ENCODE measurements at regions not wholly inside any gene's neighbourhood (a gene's known extent, or its start where the extent isn't known, plus 50 kb on each side); places are given as distances from the start of the nearest gene placed in this dataset.
A peak's percentile ranks its signal among the peaks of the same experiment; 100 is the strongest.
"Not testable (repeated sequence)": the region's sequence is repeated elsewhere in the genome, so short reads cannot be mapped to it uniquely, and the experiment has no call there.

DNA sequence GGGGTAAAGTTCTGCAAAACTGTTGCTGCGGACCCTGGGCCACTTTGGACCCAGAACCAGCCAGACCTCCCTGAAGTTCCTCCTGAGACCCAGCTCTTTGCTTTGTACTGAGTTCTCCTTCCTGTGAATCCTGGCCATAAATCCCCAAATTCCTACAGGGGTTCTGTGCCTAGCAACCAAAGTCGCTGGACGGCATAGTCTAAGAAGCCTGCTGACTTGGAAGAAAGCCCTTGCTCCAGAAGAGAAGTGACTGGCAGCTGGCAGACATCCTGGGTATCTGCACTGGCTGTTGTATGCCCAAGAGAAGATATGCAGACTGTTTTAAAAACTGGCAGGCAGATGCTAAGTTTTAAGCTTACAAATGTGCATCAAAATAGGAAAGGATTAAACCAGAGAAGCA lies 99.9 kb upstream of the SLC24A4 start:
- intact Hi-C loops (cut with DNase I, micrococcal nuclease), result no loop called here
- ATAC-seq, result no peak

DNA sequence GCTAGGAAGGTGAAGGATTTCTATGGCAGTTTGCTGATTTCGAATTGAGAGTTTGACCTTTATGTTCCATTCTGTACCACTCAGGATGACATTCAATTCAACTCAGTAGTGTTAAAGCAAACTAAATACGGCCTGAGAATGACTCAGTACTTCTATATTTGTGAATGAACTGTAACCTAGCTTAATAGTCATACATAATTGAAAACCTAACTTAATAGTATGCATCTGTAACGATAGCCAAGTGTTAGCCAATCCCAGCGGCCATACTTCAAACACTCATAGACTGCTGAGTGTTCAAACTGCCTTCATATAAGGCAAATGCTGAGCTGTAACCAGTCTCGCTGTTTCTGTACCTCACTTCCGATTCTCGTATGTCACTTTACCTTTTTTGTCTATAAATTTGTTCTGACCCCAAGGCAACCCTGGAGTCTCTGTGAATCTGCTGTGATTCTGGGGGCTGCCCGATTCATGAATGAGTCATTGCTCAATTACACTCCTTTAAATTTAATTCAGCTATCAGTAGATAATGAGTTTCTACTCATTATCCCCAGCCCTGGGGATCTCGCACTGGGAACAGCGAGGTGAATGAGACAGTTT lies 98.5 kb upstream of the SLC24A4 start:
- no peak for ATAC-seq
- no peak for DNase-seq
- intact Hi-C loops (cut with DNase I, micrococcal nuclease), result no loop called here

More for the DNA sequence above, 99.9 kb upstream of the SLC24A4 start:
- DNase-seq, result no peak

DNA sequence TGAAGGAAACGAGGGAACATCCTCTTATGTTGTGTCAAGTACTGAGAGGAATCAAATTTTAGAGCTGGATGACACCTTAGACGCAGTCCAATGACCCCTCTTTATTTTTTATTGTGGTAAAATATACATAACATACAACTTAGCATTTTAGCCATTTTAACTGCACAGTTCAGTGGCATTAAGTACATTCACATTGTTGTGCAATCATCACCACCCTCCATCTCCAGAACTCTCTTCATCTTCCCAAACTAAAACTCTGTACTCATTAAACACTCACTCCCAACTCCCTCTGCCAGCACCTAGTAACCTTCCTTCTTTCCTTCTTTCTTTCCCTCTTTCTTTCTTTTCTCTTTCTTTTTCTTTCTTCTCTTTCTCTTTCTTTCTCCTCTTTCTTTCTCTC lies 97.2 kb upstream of the SLC24A4 start:
- intact Hi-C loops (cut with DNase I, micrococcal nuclease), result no loop called here
- ATAC-seq, result no peak
- no peak for DNase-seq

DNA sequence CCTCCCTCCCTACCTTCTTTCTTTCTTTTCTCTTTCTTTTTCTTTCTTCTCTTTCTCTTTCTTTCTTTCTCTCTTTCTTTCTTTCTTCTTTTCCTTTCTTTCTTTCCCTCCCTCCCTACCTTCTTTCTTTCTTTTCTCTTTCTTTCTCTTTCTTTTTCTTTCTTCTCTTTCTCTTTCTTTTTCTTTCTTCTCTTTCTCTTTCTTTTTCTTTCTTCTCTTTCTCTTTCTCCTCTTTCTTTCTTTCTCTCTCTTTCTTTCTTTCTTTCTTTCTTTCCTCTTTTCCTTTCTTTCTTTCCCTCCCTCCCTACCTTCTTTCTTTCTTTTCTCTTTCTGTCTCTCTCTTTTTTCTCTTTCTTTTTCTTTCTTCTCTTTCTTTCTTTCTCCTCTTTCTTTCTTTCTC lies 96.8 kb upstream of the SLC24A4 start:
- ATAC-seq; DNase-seq; intact Hi-C loops (cut with DNase I, micrococcal nuclease): not testable (repeated sequence)

DNA sequence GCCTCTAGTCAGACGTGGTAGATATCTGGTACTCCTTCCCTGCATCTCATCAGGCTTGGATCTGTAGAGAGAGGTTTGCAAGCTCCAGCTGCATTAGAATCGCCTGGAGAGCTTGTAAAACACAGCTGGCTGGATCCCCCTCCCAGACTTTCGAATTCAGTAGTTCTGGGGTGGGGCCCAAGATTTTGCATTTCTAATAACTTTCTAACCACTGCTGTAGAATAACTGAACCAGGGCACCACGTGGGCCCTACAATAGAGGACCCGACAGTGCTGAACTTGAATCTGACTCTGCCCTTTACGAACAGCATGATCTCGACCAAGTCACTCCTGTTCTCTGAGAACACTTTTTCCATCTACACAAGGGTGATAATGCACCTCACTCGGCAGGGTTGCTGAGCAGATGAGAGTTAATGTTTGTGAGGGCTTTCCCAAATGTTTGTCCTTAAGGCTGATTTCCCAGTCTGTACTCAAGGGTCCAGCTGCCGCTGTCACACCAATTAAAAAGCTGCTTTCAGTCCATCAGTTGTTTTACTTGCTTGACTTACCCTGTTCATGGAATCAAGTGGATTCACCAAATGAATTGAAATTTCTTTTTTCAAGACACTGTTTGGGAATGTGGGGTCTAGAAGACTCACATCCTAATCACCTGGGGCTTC lies 86.6 kb upstream of the SLC24A4 start:
- intact Hi-C loops (cut with DNase I, micrococcal nuclease), result no loop called here
- ATAC-seq, result no peak

DNA sequence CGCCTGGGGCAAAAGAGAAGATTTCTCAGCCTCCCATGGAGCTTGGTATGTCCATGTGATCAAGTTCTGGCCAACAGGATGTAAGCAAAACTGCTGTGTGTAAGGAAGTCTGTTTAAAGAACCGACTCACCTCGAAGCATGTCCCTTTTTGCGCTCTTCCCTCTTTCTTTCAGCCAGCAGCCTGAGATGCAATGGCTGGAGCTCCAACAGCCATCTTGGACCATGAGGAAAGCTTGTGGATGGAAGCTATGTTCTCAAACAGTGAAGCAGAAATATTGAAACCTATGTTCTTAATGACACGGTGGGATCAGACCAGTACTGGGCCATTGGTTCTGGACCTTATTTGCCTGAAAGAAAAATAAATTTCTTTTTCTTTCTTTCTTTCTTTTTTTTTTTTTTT lies 82.3 kb upstream of the SLC24A4 start:
- ATAC-seq (no peak), DNase-seq (no peak)
- intact Hi-C loops (cut with DNase I, micrococcal nuclease), result no loop called here

More for the DNA sequence above, 86.6 kb upstream of the SLC24A4 start:
- DNase-seq, result no peak

DNA sequence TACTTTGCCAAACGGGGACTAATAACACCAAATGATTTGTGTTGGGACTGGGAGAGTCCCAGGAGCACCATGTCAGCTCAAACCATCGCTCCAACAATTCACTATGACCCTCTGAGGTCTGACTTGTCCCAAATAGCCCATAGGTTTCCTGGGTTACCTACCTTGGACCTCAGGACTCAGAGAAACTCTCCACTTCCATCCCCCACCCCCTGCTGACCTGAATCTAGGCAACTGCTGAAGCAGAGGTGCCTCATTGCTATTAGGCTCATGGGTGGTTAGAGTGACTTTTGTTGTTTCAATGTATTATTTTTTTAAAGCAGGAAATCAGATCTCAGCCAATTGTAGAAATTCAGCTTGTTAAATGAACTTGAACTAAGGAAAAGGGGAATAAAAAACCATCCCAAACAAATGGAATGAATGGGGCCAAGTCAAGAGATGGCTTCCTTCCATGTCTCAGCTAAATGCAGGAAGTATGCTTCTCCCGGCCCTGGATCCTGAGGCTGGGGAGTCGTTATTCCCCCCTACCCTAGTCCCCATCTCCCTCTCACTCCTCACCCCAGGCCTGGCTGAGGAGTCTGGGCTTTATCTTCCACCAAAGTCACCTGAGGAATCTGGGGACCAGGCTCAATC lies 80.9 kb upstream of the SLC24A4 start:
- intact Hi-C loops (cut with DNase I, micrococcal nuclease), result no loop called here
- no peak for DNase-seq

DNA sequence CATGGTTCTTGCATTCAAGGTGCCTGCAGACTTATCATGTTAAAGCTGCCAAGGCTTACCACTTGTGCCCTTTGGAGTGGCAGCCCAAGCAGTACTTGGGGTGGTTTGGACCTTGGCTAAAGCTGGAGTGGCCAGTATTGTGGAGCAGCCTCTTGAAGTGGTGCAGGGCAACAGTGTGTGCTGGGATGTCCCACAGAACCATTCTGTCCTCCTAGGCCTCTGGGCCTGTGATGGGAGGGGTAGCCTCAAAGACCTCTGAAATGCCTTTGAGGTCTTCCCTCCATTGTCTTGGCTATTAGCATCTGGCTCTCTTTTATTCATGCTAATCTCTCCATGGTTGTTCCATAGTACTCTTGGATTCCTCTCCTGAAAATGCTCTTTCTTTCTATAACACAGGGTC lies 78.2 kb upstream of the SLC24A4 start:
- ATAC-seq (no peak), DNase-seq (no peak)
- intact Hi-C loops (cut with DNase I, micrococcal nuclease), result no loop called here

More for the DNA sequence above, 80.9 kb upstream of the SLC24A4 start:
- no peak for ATAC-seq

DNA sequence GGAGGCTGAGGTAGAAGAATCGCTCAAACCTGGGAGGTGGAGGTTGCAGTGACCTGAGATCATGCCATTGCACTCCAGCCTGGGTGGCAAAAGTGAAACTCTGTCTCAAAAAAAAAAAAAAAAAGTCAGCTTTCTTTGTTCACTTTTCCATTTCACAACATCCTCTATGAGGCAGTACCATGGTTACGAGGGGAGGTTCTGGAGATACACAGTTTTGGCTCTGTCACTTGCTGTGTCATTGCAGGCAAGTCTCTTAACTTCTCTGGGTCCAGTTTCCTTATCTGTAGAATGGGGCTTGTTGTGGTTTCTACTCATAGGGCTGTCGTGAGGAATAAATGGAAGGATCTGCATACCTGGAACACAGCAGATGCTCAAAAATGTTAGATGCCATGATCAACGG lies 75.6 kb upstream of the SLC24A4 start:
- DNase-seq (no peak), ATAC-seq (no peak)

DNA sequence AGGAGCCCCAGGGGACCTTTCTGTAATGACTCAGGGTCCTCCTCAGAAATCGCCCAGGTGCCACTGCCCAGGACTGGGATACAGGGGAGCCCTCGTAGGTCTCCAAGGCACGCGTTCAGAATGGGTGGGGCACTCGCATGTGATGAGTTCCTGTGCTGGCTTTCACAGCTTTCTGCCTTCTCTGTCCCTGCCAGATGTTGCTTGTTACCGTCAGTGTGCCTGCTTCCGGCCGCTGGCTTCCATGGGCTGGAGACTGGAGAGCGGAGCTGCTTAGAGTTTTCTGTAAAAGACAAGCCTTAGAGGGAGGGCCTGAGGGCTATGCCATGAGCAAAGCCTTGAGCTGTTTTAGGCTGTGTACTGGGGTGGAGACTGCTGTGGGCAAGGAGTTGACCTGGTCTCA lies 75.0 kb upstream of the SLC24A4 start:
- ATAC-seq (no peak), DNase-seq (no peak)
- intact Hi-C loops (cut with DNase I, micrococcal nuclease), result no loop called here

More for the DNA sequence above, 75.6 kb upstream of the SLC24A4 start:
- intact Hi-C loops (cut with DNase I, micrococcal nuclease), result no loop called here

DNA sequence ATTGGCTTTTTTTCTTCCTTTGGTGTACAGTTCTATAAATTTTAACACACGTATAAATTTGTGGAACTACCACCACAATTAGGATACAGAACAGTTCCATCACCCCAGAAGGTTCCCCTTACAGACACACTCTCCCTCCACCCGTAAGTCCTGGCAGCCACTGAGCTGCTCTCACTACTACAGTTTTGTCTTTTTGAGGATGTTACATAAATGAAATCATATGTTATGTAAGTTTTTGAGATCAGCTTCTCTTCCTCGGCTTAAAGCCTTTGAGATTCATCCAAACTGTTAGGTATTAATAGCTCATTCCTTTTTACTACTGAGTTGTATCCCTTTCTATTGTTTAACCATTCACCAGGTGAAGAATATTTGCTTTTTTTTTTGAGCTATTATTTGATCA lies 74.3 kb upstream of the SLC24A4 start:
- intact Hi-C loops (cut with DNase I, micrococcal nuclease), result no loop called here
- ATAC-seq, result no peak
- DNase-seq, result no peak

DNA sequence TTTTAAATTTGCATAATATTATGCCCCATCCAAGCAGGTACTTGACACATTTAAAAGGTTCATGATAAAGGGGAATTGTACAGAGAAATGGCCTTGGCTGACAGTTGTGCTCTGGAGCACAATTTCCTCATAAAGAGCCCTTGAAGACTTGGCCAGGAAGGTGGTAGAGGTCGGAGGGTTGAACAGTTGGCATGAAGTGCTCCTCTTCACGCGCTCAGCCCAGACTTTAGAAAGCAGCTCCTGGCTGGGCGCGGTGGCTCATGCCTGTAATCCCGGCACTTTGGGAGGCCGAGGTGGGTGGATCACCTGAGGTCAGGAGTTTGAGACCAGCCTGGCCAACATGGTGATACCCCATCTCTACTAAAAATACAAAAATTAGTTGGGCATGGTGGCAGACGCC lies 72.6 kb upstream of the SLC24A4 start:
- DNase-seq; ATAC-seq; intact Hi-C loops (cut with DNase I, micrococcal nuclease): not testable (repeated sequence)

DNA sequence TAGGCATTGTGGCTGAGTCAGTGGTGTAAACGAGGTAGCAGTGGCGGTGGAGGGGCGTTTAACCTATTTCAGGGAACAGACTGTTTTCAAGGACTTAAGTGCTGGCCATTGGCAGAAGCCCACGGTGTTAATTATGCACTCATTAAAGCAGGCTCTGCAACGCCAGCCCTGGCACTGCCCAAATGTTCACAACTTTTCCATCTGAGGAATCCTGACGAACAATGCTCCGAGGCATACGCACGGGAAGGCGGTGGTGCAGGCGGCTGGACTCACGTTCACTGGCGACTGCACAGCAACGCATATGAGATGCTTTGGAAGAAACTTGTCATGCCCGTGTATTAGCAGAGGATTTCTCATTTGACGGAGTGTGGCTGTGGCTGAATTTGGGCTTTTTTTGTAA lies 70.6 kb upstream of the SLC24A4 start:
- intact Hi-C loops (cut with DNase I, micrococcal nuclease), result no loop called here
- DNase-seq, result no peak
- ATAC-seq, result no peak

DNA sequence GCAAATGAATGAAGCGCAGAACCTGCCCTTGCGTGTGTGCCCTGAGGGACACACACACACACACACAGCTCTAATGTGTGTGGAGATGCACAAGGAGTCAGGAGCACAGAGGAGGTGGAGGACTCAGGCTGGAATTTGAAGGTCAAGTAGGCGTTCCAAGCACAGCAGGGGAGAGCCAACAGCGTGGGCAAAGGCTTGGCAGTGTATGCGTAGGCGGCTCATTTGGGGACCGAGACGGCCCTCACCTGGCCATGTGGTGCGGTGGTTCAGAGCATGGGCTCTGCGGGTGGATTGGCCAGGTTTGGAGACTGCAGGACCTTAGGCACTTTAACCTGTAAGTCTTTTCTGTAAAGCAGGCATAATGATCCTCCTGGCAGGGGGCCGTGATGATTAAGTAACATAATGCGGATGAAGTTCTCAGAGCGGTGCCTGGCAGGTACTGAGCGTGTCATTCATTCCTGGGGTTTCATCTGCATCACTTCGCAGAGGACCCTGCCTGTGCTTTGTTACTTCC lies 69.5 kb upstream of the SLC24A4 start:
- DNase-seq (no peak), ATAC-seq (no peak)
- intact Hi-C loops (cut with DNase I, micrococcal nuclease), result no loop called here

DNA sequence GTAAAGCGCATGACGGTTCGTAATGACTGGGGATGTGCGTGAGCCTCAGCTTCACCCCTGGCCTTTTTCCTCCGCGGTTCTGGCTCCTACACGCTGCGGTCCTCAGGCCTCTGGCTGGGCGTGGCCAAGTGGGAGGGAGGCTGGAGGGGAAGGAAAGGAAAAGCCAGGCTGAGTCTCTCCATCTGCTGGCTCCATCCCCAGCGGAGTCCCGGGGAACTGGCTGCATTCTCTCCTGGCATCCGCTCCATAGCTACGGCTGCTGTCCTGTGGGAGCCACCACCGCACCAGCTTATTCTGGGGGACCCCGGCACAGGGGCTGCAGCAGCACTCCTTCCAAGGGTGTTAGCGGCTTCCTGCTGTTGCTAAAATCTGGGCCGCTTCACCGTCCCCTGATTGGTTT lies 68.2 kb upstream of the SLC24A4 start:
- DNase-seq (peak; percentile 26 to 41), ATAC-seq (no peak)
- intact Hi-C loops (cut with DNase I, micrococcal nuclease), result no loop called here

DNA sequence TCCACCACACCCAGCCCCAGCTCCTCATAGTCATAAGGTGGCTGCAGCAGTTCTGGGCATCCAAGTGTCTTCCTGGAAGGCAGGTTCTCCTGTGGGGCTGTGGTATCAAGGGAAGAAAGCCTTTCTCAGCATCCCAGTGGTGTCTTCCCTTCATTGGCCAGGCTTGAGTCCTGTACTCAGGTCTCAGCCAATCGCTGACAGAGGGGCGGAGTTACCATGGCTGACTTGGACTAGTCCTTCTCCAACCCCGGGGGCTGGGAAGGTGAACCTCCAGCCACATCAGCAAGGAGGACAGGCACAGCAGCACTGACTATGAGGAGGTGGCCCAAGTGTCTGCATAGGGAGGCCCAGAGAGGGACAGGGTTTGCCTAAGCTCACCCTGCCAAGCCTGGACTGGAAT lies 64.0 kb upstream of the SLC24A4 start:
- DNase-seq (no peak), ATAC-seq (no peak)
- intact Hi-C loops (cut with DNase I, micrococcal nuclease), result no loop called here

DNA sequence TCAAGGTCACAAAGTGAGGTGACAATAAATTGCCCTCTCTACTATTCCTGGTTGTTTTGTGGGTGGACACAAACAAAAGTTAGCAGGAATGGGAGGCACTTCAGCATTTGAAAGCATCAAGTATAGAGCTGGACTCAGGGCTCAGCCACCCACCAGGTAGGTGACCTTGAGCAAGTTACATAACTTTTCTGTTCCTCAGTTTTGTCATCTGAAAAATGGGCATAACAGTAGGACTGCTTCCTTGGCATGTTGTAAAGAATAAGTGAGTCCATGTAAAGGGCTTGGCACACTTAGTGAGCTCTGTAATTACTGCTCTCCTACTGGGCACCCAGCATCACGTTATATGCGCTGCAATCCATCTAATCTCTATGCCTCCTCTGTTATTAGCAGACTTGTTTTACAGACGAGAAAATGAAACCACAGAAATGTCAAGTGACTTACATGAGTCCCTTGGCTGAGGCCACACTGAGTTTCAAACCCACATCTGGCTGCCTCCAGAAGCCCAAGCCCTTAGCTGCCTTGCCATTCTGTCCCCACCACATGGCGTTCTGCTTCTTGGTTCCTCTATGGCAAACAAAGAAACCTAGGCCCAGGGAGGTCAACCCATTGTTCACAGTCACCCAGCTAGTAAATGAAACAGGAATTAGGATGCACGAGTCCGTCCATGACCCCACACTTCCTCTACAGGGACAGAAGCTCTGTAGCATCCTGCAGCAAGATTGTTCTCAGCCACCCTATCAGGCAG lies 63.2 kb upstream of the SLC24A4 start:
- DNase-seq (no peak), ATAC-seq (peak; percentile 13)
- intact Hi-C loops (cut with DNase I, micrococcal nuclease), result no loop called here

DNA sequence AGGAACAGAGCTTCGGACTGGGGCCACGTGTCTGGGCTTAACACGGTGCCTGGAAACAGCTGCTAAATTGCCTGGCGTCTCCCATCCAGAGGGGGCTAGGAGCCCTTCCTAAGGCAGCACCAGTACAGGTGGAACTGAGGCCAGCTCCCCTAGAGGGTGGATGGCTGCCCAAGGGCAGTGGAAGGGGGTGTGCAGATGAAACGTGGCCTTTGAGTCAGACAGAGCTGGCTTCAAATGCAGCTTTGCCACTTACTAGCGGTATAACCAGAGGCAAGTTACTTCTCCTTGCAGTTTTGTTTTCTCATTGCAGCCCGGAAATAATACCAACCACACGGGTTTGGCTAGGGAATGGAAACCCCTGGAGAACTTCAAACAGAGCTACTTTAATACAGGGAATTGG lies 59.3 kb upstream of the SLC24A4 start:
- no peak for ATAC-seq
- intact Hi-C loops (cut with DNase I, micrococcal nuclease), result no loop called here

DNA sequence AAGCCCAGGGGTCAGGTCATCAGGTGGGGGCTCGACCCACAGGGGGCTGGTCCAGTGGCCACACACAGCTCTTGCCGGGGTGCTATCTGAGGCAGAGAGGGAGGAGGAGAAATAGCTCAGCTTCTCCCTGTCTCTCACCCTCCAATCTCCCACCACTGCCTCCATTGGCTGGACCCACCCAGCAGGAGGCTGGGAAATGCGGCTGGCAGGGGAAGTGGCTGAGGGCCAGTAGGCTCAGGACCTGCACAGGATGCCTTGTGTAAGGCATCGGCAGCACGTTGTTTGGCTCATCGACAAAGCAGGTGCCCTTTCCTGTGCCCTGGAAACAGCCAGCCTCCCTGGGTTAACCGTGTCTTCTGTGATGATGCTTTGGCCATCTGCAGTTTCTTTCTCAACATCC lies 58.8 kb upstream of the SLC24A4 start:
- DNase-seq, result no peak
- intact Hi-C loops (cut with DNase I, micrococcal nuclease), result no loop called here
- no peak for ATAC-seq

More for the DNA sequence above, 59.3 kb upstream of the SLC24A4 start:
- DNase-seq, result no peak

DNA sequence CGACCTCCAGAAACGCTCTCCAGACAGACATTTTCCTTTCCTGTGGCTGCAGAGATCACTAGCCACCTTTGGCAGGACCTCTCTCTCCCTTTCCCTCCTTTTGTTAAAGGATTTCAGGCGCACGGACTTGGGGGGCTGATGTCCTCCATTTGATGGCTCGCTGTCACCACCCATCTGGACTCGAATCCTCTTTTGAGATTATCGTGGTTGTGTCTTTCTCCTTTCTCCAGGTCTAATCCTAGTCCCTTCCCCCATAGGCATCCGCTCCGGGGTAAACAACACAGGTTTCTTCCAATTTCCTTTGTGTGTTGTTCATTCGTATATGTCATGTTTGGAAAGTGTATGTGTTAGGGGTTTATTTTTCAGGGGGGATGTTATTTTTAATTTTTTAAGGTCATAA lies 56.7 kb upstream of the SLC24A4 start:
- DNase-seq (no peak), ATAC-seq (no peak)
- intact Hi-C loops (cut with DNase I, micrococcal nuclease), result no loop called here

Data from left colon (tissue), 2 donors.